Glomerular visceral epithelial cell (primary cell): ENCODE measurements at regions not wholly inside any gene's neighbourhood (a gene's known extent, or its start where the extent isn't known, plus 50 kb on each side); places are given as distances from the start of the nearest gene placed in this dataset.
A peak's percentile ranks its signal among the peaks of the same experiment; 100 is the strongest.
"Not testable (repeated sequence)": the region's sequence is repeated elsewhere in the genome, so short reads cannot be mapped to it uniquely, and the experiment has no call there.

Experiments
- DNase-seq: peaks from one replicate; pipeline ENCODE4 v3.0.0-alpha.2; 2016; ENCODE audit errors: extremely low spot score

- DNase-seq = no peak
Measured at GRCh38 chr5:89351975-89352374, 469.0 kb upstream of the MEF2C start.

- DNase-seq = peak; percentile 27
Measured at GRCh38 chr5:89351222-89351621, 468.2 kb upstream of the MEF2C start.

GRCh38 chr5:89350684-89351083, 467.7 kb upstream of the MEF2C start:
- no peak for DNase-seq

- no peak for DNase-seq
Measured at GRCh38 chr5:89349246-89349980, 466.4 kb upstream of the MEF2C start.

GRCh38 chr5:89346573-89346972, 463.6 kb upstream of the MEF2C start:
- no peak for DNase-seq

GRCh38 chr5:89343666-89344065, 460.7 kb upstream of the MEF2C start:
- no peak for DNase-seq

GRCh38 chr5:89342106-89342876, 459.3 kb upstream of the MEF2C start:
- peak; percentile 7 for DNase-seq

GRCh38 chr5:89338935-89339334, 456.0 kb upstream of the MEF2C start:
- DNase-seq = no peak

- no peak for DNase-seq
Measured at GRCh38 chr5:89336111-89336510, 453.1 kb upstream of the MEF2C start.

- DNase-seq = no peak
Measured at GRCh38 chr5:89330140-89330539, 447.2 kb upstream of the MEF2C start.

GRCh38 chr5:89327608-89328007, 444.6 kb upstream of the MEF2C start:
- DNase-seq = no peak

GRCh38 chr5:89324990-89325389, 442.0 kb upstream of the MEF2C start:
- DNase-seq = no peak

GRCh38 chr5:89320421-89321277, 437.7 kb upstream of the MEF2C start:
- no peak for DNase-seq

GRCh38 chr5:89317838-89318237, 434.9 kb upstream of the MEF2C start:
- DNase-seq = not testable (repeated sequence)

GRCh38 chr5:89315286-89316100, 432.5 kb upstream of the MEF2C start:
- no peak for DNase-seq

GRCh38 chr5:89313804-89314588, 431.0 kb upstream of the MEF2C start:
- peak; percentile 90 for DNase-seq

GRCh38 chr5:89313044-89313443, 430.1 kb upstream of the MEF2C start:
- DNase-seq = peak; percentile 92

GRCh38 chr5:89309268-89309667, 426.3 kb upstream of the MEF2C start:
- peak; percentile 11 for DNase-seq

- DNase-seq = no peak
Measured at GRCh38 chr5:89308606-89309040, 425.6 kb upstream of the MEF2C start.

GRCh38 chr5:89307972-89308371, 425.0 kb upstream of the MEF2C start:
- DNase-seq = no peak

- DNase-seq = not testable (repeated sequence)
Measured at GRCh38 chr5:89307141-89307540, 424.2 kb upstream of the MEF2C start.
